Anterior cingulate cortex (tissue), 58 donors: ENCODE measurements at regions not wholly inside any gene's neighbourhood (a gene's known extent, or its start where the extent isn't known, plus 50 kb on each side); places are given as distances from the start of the nearest gene placed in this dataset.

ENCODE experiments used
- DNase-seq, 58 donors: peaks; one replicate each; lab custom pipeline; 2025; lab: John Stamatoyannopoulos, UW

GRCh38 chr22:22047266-22047665 is 64.7 kb upstream of the TOP3B start:
- no peak for DNase-seq

- no peak for DNase-seq
Observed at GRCh38 chr22:22046370-22046769, 63.8 kb upstream of the TOP3B start.

DNA sequence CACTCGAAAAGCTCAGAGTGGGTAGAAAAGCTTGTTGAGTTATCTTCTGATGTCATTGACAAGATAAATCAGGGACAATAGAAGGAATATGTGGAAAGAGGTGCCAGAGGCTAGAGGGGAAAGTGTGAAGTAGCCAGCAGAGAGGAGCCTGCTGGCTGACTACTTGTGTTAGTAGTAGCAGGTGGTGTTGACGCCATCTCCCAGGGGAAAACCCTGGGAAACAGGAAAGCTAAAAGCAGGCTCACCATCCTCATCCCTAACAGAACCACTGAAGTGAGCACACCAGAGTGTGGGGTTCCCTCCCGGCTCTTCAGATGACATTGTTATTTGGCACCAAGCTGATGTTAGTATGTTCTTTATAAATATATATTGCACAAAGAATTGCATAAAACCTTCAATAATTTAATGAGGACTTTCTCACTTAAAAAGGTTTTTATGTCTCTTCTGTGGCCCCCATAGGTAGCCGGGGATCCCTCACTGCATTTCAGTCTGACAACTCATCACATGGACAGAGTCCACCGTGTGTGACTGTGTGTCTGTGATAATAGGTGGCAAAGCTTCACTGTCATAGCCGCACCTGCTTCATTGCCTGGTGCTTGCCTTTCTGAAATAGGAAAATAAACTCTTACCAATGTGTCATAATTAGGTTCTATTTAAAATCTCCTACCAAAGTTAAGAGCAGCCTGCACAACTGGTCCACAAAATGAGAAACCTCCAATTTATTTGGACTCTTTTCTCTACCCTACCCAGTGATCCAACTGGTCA is 63.2 kb upstream of the TOP3B start:
- DNase-seq = no peak

GRCh38 chr22:22044153-22044552 is 61.6 kb upstream of the TOP3B start:
- no peak for DNase-seq

- no peak for DNase-seq
Observed at GRCh38 chr22:22043296-22044078, 60.9 kb upstream of the TOP3B start.

- no peak for DNase-seq
Observed at GRCh38 chr22:22042599-22043295, 60.2 kb upstream of the TOP3B start.

- no peak for DNase-seq
Observed at GRCh38 chr22:22042009-22042408, 59.4 kb upstream of the TOP3B start.

DNA sequence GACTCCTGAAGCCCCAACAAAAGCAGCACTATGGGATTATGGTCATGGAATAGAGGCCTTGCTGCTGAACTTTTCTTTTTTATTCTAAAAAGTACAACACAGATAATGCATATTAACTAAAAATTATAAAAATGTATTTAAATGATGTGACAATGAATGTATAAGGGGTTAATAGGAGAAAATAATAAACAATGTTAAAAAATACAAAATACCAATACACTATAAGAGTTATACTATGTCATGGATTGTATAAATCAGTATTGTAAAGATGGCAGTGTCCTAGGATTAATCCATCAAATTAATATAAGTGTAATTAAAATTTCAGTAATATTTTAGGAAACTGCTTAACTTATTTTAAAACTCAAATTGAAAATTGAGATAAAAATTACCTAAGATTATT is 58.3 kb upstream of the TOP3B start:
- DNase-seq = no peak

DNA sequence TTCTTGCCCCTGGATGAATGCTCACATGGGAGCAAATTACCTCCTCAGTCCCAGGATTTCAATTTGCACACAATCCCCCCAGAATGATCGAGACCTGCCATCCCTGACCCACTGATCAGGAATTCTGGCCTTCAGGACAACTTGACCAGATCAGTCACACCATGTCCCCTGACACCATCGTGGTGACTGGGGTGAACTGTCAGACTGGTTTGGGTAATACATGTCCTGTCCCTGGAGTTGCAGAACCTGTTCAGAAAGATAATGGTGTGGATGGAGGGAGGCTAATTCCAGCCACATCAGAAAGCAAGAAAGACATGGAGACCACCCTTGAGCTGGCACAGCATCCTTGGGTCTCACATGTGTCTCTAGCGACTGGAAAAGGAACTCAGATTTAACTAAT is 57.9 kb upstream of the TOP3B start:
- DNase-seq = no peak

DNA sequence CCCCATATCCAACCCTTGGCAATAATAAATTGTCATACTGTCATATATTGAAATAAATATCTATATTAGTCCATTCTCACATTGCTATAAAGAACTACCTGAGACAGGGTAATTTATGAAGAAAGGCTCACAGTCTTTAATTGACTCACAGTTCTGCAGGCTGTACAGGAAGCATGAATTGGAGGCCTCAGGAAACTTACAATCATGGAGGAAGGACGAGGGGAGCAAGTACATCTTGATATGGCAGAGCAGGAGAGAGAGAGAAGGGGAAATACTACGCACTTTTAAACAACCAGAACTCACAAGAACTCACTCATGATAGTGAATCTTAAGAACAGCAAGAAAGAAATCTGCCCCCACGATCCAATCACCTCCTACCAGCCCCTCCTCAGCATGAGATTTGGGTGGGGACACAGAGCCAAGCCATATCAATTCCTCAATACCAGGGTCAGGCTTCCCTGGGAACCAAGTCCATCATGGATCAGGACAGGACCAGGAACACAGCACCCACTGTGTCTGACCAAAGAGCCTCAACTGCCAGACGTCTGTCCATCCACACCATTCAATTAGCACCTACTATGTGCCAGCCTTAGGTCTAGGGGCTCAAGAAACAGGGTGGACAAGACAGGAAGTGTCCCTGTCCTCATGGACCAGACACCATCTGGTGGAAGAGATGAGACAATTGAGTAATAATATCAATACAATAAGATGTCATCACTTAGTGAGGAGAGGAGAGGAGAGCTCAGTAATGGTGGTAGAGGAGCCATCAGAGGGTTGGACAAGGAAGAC is 56.9 kb upstream of the TOP3B start:
- DNase-seq = no peak

DNA sequence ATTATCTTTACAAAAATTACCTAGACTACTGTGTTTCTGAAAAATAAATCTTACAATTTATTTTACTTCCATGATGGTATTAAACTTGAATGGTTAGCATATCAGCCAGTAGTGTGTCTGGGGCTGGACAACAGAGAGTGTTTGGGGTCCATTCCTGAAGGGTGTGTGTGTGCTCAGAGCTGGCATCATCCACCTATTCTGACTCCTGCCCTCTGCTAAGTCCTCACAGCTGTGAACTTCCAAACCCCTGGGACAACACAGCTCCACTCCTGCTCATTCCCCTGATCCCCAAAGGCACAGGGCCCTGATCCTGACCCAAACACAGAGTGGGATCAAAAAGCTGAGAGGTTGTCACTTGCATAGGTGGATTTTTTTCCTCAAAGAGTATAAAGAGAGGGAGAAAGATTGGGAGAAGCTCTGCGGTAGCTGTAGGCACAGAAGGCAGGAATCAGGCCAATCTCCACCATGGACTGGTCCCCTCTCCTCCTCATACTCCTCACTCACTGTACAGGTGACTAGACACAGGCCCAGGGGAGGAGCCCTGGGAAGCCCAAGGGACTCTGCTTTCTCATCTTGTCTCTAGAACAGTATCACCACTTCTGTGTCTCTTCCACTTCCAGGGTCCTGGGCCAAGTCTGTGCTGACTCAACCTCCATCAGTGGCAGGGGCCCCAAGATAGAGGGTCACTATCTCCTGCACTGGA is 55.7 kb upstream of the TOP3B start:
- DNase-seq = no peak

DNA sequence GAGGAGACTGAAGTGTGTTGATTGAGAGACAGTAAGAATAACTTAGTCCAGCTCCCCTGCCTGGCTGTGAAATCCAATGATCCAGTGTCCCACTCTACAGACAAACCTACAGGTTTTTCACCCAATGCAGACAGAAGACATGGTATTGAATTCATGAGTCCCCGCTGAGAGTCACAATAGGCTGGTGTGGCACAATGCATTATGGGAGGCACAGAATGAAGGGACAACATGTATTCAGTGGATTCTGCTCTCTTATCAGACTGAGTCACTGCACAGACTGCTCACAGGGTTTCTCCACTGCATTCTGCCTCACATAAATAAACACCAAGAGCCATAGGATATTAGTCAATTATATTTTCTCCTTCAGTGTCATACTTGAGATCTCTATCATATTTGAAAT is 55.2 kb upstream of the TOP3B start:
- no peak for DNase-seq

- DNase-seq = no peak
Observed at GRCh38 chr22:22037229-22037628, 54.6 kb upstream of the TOP3B start.

DNA sequence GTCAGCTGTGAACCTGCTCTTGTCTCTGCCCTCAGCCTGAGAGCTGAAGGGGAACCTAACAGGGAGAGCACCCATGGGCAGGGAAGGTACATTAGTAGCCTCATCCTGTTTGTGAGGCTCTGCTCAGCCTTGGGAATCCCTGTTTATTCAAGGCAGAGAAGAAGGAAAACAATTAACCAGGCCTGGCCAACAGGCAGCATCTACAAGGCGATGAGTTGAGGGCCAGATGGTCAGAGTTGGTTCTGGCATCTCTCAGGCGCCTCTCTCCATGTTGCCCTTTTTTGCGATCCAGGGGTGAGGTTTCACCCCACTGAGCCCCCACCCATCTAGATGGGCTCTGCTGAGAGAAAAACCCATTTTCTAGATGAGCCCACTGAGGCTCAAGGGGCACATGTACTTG is 54.0 kb upstream of the TOP3B start:
- DNase-seq = no peak

DNA sequence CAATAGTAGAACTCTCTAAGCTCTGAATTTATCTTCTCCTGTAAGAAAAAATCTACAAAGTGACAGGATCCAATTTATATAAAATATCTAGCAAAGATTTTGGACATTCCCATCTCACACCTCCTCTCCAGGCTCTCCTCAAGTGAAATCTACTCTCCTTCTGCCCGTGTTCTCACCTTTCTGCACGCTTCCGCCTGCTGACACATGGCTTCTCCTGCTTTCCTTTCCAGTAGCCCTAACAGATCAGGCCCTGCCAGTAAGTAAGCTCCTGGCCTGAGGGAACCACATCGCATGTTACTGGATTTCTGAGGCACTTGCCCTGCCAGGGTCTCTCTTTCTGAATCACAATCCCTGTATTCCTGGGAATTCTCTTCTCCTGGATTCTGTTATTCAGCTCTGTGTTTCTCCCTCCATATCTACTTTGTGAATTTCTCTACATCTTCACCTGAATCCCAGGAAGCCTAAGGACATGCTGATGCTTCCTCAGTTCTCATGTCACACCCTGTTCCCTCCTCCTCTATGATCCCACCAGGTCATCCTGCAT is 53.3 kb upstream of the TOP3B start:
- no peak for DNase-seq

DNA sequence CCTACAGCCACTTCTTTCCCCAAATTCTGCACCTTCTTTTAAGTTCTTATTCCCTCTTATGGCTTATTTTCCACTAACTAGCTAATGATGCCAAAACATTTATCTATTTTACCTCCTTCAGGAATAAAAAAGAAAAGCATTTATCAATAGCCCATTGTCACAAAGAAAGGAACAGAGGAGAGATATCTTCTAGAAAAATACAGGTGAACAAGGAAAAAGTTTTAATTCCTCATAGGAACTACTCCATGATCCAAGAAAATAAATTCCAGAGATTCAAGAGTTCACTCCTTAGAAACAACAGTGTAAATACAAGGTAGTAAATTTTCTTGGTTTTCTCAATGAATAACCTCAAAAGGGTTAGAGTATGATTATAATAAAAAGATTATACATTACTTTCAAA is 52.6 kb upstream of the TOP3B start:
- no peak for DNase-seq

DNA sequence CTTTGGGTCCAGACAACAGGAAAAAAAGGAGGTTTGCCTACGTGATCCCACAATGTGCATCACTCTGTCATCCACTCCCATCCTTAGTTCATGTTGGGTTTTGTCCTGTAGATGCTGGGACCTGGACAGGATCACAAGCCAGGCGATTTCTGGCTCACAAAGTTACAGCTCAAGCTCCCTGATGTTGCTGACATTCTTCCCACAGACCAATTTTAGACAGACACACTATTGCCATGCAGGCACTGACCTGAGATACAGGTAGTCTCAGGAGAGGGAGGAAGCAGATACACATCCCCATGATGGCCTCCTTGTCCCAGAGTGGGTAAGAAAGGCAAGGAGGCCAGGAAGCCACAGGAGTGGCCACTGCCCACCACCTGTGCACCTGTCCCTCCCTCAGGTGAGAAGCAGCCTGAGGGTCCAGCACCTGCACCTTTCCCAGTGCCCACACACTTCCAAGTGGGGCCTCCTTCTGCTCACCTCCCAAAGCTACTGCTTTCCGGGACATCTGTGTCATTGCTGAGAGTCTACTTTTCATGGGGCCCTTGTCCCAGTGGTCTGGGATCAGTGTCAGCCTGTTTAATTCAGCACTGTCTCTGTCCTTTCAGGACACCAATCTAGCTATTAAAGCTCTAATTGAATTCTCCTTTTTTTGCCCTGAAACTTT is 52.0 kb upstream of the TOP3B start:
- no peak for DNase-seq

GRCh38 chr22:22033803-22034468 is 51.3 kb upstream of the TOP3B start:
- no peak for DNase-seq
